Pons (tissue), 1 donor: ENCODE measurements at regions not wholly inside any gene's neighbourhood (a gene's known extent, or its start where the extent isn't known, plus 50 kb on each side); places are given as distances from the start of the nearest gene placed in this dataset.
"Not testable (repeated sequence)": the region's sequence is repeated elsewhere in the genome, so short reads cannot be mapped to it uniquely, and the experiment has no call there.

Source experiments
- DNase-seq: peaks from one replicate; pipeline ENCODE4 v3.0.0-alpha.2; 2016; ENCODE audit warnings: low spot score

DNA sequence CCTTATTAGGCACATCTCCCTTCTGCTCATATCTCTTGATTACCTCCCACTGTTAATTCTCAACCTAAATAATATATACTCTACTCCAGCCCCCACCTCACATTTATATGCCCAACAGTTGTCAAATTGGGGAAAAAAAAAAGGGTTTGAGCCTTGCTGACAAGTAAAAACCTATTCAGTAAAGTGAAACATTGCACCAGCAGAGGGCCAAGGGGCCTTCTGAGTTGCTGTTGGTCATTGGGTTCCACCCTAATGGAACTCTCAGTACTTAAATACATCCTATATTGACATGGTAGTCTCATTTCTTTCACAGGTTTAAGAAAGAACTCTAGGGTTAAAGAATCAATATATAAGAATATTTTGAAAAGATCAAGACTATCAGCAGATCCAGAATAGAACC is 362.2 kb downstream of the SMARCA1 start:
- DNase-seq = no peak

DNA sequence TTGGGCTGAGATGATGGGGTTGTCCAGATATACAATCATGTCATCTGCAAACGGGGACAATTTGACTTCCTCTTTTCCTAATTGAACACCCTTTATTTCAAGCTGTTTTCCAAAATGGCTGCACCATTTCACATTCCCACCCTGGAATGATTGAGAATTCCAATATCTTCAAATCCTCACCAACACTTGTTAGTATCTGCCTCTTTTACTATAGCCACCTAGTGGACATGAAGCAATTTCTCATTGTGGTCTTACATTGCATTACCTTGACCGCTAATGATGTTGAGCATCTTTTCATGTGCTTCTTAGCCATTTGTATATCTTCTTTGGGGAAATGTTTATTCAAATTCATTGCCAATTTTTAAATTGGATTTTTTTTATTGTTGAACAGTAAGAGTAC is 364.8 kb downstream of the SMARCA1 start:
- DNase-seq = no peak

DNA sequence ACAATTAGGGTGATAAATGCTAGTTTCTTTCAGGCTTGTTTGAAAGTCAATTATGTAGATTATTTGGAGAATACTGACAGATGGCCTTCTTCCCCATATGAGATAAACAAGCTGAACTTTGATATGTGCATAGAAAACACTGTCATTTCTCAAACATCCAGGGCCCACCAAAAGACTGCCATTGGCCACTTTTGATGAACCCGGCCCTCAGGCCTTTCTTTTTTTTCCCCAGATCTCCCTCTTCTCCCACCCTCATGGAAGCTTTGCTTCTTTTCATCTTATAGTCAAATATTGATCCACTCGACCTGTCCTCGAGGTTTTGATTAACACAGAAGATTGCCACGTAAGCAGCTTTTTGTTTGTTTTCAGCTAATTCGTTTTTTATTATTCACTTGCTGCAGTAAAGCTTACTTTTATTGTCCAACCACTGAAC is 377.4 kb downstream of the SMARCA1 start:
- no peak for DNase-seq

DNA sequence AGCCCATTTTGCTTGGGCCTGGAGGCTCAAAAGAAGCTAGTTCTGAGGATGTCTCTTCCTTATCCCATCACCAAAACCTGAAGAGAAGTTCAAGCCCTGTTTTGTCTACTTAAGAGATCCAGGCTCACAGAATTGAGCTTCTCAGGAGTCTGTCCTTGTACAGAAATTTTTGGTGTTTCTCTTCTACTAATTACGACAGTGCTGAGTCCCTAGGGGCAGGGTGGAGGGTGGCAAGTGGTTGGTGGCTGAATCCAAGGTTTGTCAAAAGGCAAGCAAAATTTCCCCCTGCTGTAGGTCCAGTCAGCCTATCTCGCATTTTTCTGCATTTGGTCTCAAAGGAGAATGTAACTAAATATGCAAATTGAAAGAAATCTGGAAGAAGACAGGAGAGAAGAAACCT is 377.9 kb downstream of the SMARCA1 start:
- no peak for DNase-seq

DNA sequence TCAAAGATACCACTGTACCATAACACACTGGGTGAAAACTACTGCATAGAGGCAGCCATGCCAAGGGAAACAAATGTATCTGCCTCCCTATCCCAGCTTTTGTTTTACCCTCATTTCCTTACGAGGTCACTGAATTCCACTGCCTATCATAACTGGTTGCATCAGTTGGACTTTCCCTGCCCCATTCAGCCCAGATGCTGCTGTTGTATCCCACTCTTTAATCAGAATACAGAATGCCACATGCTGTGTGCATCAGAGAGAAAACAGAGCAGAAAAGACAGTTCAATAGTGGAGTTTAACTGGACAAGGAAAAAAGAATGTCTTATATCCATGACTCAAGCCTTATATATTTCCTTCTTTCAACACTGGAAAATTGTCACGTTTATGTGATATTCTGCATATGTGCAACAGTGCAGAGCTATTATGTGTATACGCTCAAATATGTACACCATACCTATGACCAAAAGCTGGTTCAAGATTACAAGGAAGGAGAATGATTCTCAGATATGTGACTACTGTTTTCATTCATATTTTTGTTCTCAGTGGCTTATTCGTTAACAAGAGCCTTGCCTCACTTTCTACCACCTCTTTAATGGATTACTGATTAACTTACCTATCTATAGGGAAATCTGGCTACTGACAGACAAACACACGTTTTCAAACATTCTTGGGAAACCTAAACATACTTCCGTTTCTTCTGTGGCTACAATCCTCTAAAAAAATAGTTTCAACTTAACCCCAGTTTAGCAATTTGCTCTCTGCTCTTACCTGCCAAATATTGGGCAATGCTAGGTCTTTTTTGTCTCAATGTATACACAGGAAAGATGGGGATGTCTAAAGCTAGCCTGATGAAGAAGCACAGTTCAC is 378.9 kb downstream of the SMARCA1 start:
- no peak for DNase-seq

DNA sequence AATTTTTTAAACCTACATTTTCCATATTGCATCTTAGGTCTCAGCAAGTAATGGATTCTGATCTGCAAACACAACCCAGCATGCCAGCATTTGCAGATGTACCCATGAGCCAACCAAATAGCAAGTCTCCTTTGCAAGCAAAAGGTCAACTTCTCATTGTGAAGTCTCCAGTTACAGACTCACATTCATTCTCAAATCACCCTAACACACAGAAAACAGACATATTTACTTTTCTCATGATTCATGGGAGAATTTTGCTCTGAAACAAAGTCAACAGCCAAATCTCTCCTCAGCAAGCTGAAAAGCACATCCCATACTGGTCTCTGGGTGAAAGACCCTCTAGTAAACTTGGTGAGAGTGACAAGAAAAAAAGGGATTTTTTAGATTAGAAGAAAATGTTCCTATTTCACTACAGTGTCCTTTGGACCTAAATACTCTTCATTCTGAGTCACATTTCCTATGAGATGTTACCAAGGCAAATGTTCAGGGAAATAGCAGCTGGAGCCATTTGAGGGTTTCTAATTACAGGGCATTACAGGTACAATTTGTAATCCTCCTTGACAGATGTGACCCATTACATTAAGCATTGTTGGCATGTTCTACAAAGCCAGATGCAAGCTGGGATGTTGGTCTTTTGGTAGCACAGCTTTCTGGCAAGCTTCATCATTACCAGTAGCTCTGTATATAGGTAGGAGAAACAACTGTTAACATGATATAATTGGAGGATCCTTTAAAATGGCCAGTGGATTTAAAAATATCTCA is 383.3 kb downstream of the SMARCA1 start:
- no peak for DNase-seq

DNA sequence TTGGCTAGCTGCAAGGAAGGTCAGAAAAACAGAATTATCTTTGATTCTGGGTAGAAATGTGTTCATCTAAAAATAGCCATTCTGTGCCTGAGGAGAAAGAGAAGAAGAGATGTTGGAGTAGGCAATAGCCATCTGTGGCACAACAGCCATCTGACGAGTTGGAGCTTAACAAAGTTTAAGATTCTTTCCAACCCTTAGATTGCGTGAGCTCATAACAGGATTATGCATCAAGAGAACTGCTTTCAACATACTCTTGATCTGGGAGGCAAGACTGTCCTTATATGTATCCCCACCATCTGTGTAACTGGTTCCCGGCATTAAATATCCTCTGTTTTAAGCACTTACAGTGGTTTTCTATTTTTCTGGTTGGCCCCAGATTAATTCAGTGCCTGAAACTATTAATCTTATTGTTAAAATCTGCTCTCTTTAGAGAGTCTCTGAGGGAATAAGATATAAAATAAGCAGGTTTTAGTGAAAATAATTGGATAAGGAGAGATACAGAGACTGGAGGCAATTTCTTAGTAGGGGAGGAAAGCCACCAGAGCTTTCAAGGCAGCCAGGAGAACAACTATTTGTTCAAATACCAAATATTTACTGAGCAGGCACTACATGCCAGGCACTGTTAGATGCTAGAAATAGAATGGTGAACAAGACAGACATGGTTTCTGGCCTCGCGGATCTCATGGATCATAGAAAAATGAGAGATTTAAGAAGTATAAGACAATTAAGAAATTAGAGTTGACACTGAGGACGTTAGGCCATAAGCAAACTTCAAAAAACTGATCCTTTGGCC is 398.0 kb downstream of the SMARCA1 start:
- no peak for DNase-seq

DNA sequence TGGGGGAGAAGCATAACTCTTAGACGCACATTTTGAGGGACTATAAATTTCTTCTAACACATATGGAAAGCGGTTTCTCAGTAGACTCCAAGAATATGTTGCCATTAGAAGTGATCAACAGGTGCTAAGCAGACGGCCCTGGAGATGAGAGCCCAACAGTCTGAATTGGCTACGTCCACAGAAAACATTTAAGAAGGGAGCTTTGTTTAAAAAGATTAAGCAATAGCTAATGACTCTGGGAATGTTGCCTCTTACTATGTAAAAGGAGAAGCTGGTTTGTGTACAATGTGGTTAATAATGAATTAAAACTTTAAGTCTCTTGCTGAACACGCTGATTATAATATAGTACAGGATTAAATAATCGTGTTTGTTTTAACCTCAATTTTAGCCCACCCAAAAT is 399.5 kb downstream of the SMARCA1 start:
- no peak for DNase-seq

DNA sequence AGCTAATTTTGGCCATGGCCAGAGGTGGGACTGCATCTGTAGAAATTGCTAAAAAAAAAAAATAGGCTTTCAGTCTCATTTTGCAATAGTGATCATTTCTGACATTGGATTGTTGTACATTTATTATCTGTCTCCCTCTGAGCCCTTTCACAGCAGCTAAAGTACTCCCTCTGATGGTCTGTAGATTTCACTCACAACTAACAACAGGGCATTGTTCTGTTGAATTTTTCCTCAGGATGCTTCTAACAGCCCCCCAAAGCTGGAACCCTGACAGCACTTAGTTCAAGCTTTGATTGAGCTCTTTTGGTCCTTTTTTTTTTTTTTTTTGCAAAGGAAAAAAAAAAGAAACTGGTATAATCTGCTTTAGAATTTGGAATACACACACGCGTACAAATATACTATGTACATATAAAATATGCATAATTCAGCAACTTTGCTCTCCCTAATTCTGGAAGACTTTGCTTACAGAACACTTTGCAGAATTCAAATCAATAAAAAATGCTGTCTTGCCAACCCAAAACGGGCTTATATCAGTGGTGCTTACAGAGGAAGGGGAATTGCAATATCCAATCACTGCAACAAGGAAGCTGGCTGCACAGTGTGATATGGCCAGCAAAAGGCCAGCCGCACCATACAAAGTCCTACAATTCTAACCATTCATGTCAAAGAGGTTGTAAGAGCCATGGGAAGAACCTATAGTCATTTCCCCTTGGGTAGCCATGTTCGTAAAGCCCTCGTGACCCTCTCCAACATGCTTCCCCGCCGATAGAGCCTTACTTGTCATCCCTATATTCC is 406.4 kb downstream of the SMARCA1 start:
- peak; percentile 71 for DNase-seq

DNA sequence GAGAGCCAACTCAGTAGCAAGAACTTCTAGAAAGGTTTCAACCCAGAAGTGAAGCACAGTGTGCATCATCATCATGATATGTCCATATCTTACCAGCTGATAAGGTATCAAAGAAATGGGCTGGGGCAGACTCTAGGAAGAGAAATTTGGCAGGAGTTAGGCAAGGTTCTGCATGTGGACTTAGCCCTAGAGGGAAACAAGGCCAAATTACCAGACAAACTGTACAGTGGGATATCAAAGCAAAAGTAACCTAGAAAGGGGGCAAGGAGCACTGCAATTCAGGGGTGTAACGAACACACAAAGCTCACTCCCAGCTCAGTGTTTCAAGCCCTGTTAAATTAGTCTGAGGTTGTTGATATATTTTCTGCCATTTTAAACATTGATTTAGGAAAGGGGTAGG is 407.4 kb downstream of the SMARCA1 start:
- DNase-seq = no peak

DNA sequence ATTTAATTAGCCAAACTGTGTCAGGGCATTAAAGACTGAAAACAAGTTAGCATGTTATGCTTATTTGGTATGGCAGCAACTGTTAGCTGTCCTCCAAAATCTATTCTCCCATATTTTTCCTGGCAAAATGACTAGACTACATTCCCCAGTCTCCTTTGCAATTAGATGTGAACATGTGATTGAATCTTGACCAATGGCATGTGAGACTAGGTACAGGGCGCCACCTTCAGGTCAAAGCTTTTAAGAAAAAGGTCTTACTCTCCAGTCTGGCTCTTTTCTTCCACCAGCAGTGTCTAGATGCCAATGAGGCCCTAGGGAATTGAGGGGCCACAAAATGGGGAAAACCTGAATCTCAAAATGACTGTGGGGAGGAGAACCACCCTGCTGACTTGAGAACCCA is 408.2 kb downstream of the SMARCA1 start:
- DNase-seq = peak; percentile 15

DNA sequence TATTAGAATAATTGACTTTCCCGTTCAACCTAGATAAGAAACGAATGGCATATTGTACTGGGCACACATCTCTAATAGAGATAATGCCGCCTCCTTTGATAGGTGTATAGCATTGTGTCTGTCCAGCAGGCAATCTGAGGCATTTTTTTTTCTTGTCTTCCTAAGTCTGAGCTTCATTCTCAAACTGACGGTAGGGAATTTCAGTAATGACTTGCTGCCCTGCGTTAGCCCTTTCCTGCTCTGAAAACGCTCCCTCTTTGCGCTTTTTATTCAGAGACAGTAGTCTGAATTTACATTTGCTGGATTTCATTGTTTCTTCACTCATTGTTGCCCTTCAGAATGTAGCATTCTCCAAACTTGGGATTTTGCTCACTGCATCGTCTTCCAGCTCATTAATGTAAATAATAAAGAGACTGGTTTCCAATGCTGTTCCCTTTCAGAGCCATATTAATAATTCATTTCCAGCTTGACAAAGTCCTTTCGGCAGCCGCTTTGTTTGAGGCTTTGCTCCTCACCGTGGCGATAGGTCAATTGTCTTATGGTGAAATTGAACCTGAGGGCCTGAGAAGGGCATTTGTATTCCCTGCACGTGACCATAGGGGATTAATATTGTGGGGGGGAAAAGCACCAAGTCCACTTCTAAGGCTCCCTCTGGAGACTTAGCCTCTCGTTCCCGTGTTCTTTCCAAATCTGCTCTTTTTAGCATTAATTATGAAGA is 412.1 kb downstream of the SMARCA1 start:
- DNase-seq = no peak

DNA sequence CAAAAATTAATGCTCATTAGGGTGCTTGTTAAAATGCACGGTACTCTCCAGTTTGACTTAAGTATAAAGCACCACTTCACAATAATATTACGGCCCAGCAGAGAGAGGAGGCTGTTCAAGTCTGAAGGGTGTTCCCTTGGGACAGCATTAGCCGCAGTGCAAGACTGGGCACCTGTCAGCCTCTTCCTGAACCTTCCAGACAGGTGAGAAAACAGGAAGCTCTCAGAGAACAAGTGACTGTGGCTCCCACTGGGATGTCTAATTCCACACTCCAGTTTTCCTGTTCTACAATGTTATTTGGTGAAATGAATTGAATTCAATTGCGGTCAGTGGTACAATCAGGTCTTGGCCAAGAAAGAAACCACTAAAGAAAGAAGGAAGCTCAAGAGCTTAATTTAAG is 414.4 kb downstream of the SMARCA1 start:
- DNase-seq = no peak

DNA sequence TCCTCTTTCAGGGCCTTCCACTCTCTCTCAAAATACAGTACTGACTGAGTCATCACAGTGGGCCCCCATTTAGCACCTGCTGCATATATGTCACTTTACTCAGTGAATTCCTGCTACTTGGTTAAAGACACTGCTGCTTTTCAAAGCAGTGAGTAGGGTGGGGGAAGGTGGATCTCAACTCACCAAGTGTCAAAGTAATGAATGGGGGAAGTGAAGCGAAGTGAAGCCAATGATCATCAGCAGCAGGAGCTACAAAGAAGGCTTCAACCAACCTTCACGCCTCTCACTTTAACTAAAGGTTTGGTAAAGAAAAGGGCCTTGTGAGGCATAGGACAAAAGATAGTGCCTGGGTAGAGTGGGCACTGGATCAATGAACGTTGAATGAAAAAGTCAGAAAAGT is 424.1 kb downstream of the SMARCA1 start:
- no peak for DNase-seq

DNA sequence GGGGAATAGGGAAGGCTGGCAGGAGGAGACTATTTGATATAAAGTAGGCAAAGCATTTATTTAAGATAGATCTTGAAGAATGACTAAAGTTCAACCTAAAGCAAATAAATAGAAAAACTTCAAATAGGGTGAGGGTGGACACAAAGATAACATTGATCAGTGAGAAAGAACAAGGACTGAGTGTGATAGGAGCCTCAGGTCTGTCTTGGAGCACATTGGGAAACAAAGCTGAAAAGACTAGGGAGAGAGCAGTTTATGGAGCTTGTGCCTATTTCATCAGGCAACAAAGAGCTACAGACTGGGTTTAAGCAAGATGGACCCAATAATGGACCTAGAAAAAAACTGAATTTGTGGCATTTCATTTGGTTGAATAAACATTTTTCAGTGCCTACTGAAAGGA is 425.6 kb downstream of the SMARCA1 start:
- no peak for DNase-seq

DNA sequence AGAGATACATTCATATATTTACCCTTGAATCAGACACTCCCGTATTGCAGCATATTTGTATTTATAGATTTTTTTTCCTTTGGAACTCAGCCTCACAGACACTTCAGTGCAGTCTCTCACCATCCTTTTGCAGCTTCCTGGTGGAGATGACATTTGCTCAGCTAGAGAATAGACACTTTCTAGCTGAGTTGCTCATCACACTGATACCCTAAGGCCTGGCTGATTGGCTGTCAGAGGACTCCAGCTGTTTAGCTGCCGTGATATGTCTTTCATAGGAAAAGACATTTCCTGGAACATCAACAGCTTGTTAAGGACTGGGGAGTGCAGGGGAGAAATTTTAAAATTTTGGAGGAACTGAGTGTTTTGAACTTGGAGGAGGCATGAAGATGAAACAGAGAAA is 429.6 kb downstream of the SMARCA1 start:
- DNase-seq = no peak

DNA sequence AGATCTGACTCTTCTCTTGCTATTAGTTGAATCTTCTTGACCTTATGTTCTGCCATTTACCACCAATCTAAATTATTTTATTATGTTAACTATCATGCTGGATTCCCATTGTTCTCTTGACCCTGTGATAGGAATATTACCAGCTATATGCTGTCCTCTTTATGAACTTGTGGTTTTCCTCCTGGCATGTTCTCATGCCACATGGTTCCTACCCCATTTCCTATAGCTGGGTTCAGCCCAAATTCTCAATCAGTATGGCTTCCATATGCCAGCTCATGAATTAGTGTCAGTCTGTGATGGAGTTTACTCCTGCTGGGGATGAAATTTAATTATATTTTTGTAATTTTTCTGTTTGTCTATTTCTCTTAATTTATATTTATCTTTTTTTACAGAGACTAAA is 430.5 kb downstream of the SMARCA1 start:
- no peak for DNase-seq

DNA sequence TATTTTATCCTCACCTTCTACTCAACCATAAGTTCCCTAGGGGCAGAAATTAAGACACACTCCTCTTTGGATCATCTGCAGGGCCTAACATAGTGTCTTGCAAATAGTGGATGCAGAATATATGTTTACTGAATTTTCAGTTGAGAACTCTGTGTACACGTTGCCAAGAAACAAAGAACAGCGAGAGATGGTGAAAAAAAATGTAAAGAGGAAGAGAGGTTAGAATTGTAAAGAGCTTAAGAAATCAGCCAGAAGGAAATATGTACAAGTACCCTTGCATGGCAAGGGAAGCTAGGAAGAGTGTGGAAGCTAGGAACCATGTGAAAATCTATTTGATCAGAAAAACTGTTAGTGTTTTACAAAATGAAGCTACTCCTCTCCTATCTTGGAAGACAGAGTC is 431.0 kb downstream of the SMARCA1 start:
- no peak for DNase-seq

DNA sequence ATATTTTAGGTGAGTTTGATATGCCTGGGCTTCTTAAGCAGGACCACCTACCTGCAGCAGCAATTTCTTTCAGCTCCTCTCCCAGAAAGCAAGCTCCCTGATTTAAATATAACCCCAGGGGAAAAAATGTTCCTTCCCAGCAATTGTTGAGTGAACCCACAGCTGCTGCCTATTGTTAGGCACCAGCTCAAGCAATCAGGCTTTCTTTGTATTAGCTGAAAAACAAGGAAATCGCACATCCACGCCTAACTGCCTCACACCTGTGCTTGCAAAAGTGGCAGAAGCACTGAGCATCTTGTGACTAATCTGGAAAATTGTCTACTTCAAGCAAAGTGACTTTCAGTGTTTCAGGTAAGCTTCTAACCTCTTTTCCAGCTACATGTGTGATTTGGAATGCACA is 432.2 kb downstream of the SMARCA1 start:
- peak; percentile 9 for DNase-seq

DNA sequence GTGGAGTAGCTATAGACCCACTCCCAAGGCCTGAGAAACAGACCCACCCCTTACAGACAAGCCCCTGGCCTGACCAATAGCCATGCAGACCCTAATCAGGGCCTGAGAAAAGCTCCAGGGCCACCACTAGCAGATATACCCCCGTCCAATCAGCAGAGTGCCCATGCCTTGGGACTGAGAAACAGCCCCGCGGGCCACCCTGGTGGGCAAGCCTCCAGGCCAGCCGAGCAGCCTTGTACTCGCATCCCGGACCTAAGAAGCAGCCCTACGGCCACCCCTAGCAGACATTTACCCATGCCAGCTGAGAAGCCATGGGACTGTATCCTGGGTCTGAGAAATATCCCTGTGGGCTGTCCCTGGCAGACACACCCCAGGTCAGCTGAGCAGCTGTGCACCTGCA is 436.5 kb downstream of the SMARCA1 start:
- no peak for DNase-seq

DNA sequence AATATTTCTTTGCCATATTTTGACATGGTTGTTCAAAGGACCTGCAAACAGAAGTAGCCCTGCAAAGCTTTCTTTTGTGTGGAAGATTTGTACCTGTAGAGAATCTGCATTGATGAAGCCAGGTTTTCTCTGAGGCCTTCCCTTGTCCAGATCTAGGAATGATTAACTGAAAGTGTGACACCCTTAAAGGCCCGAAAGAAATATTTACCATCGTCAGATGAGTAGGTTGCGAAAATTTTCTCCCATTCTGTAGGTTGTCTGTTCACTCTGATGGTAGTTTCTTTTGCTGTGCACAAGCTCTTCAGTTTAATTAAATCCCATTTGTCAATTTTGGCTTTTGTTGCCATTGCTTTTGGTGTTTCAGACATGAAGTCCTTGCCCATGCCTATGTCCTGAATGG is 439.0 kb downstream of the SMARCA1 start:
- DNase-seq = not testable (repeated sequence)
